ENCODE measurements at regions not wholly inside any gene's neighbourhood (a gene's known extent, or its start where the extent isn't known, plus 50 kb on each side); places are given as distances from the start of the nearest gene placed in this dataset.
"Not testable (repeated sequence)": the region's sequence is repeated elsewhere in the genome, so short reads cannot be mapped to it uniquely, and the experiment has no call there.

DNA sequence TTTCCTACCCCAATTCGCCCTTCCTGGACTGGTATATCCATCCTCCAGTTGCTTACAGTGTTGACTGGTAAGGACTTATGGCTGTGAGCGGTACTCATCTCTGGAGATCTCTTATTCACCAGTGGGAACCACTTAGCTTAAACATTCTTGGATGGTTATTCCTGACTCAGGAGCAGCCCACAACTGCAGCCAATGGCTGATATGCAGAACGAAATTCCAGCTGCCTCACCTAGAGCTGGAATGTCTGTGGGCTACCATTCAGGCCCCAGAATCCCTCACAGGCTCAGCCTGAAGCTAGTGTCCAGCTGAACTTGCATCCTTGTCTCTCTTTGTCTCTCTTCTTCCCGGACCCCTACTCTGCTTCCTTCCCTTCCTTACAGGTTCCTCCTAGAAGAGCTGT, 138.9 kb upstream of the SMIM31 start:
- no peak for DNase-seq

DNA sequence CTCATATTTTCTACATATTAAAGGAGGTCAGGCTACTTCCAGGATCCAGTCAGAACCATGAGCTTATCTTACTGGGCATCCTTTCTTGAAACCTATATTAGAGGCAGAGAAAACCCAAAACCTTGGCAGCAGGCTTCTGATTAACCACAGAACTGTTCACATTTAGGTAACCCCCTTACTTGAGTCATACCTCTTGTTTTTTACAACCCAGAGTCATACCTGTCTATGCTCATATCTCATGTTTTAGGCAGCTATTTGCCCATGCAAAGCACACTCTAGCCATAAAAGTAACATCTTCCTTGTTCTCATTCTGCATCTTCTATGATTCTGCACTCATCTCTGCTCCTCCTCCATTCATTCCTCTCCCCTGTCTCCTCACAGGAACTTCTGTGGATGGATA, 138.0 kb upstream of the SMIM31 start:
- no peak for DNase-seq

DNA sequence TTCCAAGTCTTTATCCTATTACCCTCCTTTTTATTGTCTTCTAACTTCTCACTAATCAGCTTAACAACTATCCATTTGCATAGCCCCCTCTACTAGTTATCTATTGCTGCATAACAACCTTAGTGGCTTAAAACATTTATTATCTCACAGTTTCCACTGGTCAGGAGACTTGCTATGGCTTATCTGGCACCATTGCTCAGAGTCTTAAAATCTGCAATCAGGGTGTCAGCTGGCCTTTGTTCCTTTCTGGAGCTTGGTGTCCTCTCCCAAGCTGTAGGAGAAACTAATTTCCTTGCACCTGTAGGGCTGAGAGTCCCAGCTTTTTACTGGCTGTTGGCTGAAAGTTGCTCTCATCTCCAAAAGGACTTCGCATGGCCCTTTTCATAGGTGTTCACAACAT, 137.0 kb upstream of the SMIM31 start:
- DNase-seq, result no peak

DNA sequence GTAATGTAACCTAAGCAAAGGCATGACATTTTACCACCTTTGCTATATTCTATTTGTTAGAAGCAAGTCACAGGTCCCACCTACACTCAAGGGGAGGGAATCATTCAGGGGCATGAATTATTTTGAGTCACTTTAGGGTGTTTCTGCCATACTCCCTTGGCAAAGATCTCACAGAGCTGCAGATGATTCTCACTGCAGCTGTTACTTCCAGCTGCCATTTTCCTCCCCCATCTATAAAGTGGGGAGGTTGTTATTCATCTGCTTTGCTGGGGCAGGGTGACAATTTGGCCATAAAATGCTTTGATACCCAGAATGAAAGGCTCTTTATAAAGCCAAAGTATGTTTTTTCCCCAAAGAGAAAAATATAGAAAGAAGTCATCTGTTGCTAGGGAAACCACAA, 136.5 kb upstream of the SMIM31 start:
- no peak for DNase-seq

DNA sequence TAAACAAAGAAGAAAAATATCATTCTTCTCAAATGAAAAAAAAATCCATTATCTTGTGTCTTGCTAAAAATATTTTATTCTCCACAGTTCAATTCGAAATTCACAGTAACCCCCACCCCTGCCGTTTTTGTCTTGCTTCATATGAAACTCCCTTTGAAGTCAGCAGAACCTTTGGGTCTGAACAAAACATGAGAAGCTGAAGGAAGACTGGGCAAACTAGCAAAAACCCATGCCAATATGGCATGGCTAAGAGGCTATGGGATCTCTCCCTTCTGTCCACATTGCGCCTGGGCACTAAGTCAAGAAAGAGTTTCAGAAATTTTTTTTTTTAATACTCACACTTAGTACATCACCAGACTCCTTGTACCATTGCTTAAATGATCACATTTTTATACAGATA, 136.0 kb upstream of the SMIM31 start:
- no peak for DNase-seq

DNA sequence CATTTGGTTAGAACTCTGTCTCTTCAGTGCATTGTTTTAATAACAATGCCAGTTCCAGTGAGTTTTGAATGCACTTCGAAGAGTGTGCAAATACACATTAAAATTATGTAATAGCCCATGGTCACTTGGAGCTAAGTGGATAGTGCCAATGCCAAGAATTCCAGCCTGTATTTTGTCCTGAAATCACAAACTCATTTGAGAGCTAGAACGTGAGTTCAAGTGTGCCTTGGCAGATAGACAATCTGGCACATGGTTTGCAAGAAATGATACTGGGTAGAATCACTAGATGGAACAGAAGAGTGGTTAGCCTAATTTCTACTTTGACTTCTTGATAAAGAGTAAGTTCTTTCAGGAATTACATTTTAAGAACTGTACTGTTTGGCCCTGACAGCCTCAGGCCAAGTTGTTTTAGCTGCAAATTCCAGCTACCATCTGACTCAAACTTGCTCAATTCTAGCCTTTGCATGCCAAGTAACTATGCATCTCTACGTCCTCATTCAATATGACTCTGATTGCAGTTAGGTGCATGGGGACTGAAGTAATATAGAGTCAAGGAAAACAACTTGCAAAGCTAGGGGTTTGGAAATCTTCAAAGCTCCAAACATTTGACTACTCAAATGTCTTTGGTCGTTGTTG, 131.9 kb upstream of the SMIM31 start:
- DNase-seq, result no peak

DNA sequence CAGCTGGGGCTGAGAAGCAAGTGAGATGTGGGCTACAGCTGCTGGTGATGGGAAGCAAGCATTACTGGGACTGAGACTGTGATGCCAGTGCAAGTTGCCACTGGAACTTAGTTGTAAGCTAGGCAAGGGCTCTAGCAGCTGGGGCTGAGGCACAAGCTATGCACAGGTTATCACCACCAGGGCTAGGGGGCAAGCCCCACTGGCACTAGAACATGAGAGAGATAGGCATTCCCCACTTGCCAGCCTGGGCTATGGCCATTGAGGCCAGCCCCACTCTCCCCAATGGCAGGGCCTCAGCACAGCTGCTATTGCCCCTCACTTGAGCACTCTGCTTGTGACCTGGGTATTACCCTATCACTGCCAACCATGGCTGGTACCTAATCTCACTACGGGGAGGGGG, 130.8 kb upstream of the SMIM31 start:
- no peak for DNase-seq

DNA sequence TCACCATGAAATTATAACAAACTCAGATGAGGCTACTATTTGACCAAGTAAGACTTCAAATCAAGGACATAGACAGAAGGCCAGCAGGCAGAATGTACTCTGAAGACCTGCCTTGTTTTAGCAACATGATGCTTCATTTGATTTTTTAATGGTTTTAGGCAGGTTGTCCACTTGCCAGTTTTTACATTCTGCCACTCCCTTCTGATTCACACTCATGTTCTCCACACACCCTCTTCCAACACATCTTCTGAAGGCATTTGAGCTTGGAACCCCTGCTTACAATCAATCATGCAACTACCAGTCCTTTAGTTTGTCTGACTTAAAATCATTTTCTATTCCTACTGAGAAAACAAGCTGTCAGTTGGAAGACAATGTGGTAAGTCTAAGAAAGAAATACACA, 114.9 kb upstream of the SMIM31 start:
- no peak for DNase-seq

DNA sequence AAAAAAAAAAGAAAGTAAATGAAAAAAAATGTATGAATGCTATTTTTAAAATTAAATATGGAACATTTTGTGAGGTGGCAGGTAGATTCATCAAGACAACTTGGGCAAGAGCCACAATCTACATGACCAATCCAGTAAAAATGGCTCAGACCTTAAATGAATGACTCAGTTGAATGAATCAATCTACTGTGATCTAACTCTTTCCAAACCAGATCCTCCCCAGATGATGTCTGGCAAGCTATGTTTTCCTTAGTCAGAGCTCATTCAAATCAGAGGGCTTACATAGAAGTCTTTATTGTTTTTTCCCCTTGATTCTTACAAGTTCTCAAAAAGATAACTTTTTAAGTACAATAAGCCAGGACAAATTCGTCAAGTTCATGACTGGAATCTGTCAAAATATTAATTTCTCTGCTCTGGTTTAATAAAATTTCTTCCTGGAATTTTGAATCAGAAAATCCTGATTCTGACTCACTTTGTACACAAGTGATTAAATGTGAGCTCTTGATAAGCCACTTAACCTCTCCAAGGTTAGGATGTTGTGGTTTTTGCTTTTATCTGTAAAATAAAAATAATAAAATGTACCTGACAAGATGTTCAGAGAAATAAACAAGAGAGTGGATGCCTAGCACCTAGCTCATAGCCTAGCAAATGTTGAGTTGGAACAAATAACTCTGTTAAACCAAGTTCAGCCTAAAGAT, 105.6 kb upstream of the SMIM31 start:
- no peak for DNase-seq

DNA sequence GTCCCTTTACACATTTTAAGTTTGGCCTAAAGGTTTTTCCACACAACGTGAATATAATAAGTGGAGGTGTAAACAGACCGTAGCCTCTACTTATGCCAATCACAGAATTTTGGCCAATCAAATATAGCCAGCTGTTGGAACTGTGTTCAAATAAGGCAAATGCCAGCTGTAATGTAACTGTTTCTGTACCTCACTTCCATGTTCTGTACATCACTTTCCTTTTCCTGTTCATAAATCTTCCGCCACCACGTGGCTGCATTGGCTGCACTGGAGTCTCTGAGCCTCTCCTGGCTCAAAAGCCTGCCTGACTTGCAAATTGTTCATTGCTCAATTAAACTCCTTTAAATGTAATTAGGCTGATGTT, 105.1 kb upstream of the SMIM31 start:
- no peak for DNase-seq

DNA sequence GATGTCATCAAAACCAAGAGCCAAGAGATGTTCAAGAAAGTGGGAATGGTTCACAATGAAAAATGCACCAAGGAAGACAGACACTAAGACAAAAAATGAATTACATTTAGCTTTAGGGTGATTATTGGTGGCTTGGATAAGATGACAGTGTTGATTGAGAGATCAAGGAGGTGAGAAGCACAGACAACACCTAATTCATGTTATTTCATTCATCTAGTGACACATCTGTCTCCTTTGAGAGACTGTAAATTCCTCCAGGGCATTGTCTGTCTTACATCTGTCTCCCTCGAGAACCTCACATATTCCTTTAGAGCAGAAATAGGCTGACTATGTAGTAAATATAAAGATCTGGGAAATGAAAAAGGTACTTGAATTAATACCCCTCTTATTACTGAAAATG, 94.2 kb upstream of the SMIM31 start:
- DNase-seq, result no peak

DNA sequence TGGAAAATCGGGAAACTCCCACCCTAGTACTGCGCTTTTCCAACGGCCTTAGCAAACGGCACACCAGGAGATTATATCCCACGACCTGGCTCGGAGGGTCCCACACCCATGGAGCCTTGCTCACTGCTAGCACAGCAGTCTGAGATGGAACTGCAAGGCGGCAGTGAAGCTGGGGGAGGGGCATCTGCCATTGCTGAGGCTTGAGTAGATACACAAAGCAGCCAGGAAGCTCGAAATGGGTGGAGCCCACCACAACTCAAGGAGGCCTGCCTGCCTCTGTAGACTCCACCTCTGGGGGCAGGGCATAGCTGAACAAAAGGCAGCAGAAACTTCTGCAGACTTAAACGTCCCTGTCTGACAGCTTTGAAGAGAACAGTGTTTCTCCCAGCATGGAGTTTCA, 77.8 kb upstream of the SMIM31 start:
- not testable (repeated sequence) for DNase-seq

DNA sequence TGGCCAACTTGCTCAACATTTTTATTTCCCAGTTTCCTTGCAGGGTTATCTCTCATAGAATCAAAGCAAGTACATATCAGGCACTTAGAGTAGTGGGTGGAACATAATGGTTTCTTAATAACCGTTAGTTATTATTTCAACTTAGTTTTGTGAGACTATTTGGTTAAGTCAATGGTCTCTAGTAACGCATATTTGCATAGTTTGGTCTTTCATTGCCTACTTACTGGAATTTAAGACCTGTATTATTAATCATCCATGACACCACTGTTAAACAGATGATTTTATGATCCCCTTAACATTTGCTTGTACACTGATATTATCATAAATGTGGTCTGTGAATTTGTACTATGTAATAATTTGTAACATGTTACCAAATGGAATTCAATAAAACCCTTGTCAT, 70.9 kb upstream of the SMIM31 start:
- no peak for DNase-seq

DNA sequence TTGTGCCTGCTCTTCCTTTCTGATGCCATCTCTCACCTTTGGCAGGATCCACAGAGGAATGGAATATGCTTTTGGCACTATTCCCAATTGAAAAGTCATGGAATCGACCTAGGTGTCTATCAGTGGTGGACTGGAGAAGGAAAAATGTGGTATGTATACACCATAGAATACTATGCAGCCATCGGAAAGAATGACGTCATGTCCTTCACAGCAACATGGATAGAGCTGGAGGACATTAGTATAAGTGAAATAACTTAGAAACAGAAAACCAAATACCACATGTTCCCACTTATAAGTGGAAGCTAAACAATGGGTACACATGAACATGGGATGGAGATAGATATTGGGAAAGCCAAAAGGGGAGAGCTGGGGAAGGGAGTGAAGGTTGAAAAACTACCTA, 58.3 kb upstream of the SMIM31 start:
- DNase-seq, result no peak

DNA sequence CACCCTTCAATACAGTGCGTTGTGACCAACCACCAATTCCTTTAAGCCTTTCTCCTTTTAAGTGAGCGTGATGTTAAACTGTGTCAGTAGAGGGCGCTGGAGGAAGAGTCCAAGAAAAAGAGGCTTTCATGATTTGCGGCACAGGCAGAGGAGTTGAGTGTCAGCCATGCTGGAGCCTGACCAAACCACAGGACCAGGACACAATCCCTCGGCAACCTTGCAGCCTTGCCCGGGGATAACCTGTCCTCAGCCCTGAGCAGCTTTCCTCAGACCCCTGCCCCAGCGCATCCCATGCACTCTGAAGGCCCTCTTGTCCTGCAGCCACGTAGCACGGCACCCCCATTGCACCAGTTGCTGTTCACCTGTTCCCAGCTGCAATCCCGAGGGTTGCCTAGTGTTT, 53.5 kb upstream of the SMIM31 start:
- DNase-seq, result no peak

DNA sequence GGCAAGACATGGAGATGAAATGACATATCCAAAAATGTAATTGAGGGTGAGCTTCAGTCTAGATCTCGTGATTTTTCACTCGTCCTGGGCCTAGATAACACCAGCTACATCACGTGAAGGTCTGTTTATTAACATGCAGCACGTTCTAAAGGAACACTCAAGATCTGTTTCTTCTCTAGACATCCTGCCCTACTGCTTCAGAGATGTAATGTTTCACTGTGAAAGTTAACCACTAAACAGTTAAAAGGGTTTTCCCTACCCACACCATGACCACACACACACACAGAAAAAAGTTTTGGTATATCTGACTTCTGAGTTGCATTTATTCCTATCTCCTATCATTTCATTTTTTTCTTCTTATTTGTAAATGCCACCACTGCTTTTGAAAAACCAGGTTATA, 52.3 kb upstream of the SMIM31 start:
- no peak for DNase-seq
